Kidney (tissue), 13 donors: ENCODE measurements at regions not wholly inside any gene's neighbourhood (a gene's known extent, or its start where the extent isn't known, plus 50 kb on each side); places are given as distances from the start of the nearest gene placed in this dataset.

Experiments used
- DNase-seq, 5 donors: peaks; one replicate each; pipeline ENCODE4 v3.0.0-alpha.2; 2013 to 2020
- FAIRE-seq: peaks from 2 replicates; lab custom pipeline; 2012; peaks lifted over from hg19 to GRCh38; lab: Jason Lieb, UNC
- H3K27ac ChIP-seq, 2 donors: one replicate each; pipeline ENCODE4 v1.7.0; 2013; ENCODE audit warnings: low read depth in 2 of 2, low read length in 2 of 2, inconsistent platforms in 1 of 2
- H3K27me3 ChIP-seq: one replicate; pipeline ENCODE4 v1.7.1; 2013; ENCODE audit warnings: low read length, inconsistent platforms; ENCODE audit not compliant: control insufficient read depth, insufficient read depth
- H3K36me3 ChIP-seq, 3 donors: one replicate each; pipeline versions ENCODE4 v1.7.0 to v1.7.1; 2013; ENCODE audit warnings: low read length in 3 of 3, control low read depth in 1 of 3, inconsistent platforms in 1 of 3; ENCODE audit not compliant: insufficient read depth in 3 of 3, control insufficient read depth in 2 of 3
- H3K4me1 ChIP-seq, 3 donors: one replicate each; pipeline versions ENCODE4 v1.7.0 to v1.7.1; 2013; ENCODE audit warnings: low read length in 3 of 3, inconsistent platforms in 1 of 3, low read depth in 1 of 3; ENCODE audit not compliant: control insufficient read depth in 2 of 3, insufficient read depth in 2 of 3
- H3K4me3 ChIP-seq, 3 donors: one replicate each; pipeline versions ENCODE4 v1.7.0 to v1.8.1; 2013; ENCODE audit warnings: low read length in 3 of 3, control low read depth in 1 of 3, inconsistent platforms in 1 of 3
- H3K9ac ChIP-seq, 3 donors: one replicate each; pipeline versions ENCODE4 v1.7.0 to v1.7.1; 2013; ENCODE audit warnings: low read length in 3 of 3, control low read depth in 1 of 3, inconsistent platforms in 1 of 3
- H3K9me3 ChIP-seq, 3 donors: one replicate each; pipeline versions ENCODE4 v1.7.0 to v1.7.1; 2013; ENCODE audit warnings: low read length in 3 of 3, control low read depth in 1 of 3, inconsistent platforms in 1 of 3; ENCODE audit not compliant: control insufficient read depth in 2 of 3, insufficient read depth in 1 of 3
- intact Hi-C: fragments of 100-400 bp; cut with DNase I; formaldehyde crosslinking; loops from one replicate; pipeline ENCODE4 v1.11.1; 2022
- TF ChIP-seq, protein P1 (sequence below): IDR thresholded peaks from 3 replicates; pipeline ENCODE4 v1.5.1; 2012; ENCODE audit warnings: mild to moderate bottlenecking, moderate library complexity, borderline replicate concordance; ENCODE audit not compliant: insufficient read depth; ENCODE audit errors: extremely low read depth
- donor health status: control.
- donor health status: control.
- donor health status: control.
- donor health status: control.
- donor health status: control.
- donor health status: DM: yes; HTN: yes; CAD: no.
- donor health status: Normal renal cell carcinoma (clear cell type).

- no peaks in the 10 kb centered on the region for H3K36me3 ChIP-seq
- H3K9me3 ChIP-seq = no peaks in the 10 kb centered on the region
- intact Hi-C loops = no loop called here
- H3K27me3 ChIP-seq = no peaks in the 10 kb centered on the region
- TF ChIP-seq, protein P1, sequence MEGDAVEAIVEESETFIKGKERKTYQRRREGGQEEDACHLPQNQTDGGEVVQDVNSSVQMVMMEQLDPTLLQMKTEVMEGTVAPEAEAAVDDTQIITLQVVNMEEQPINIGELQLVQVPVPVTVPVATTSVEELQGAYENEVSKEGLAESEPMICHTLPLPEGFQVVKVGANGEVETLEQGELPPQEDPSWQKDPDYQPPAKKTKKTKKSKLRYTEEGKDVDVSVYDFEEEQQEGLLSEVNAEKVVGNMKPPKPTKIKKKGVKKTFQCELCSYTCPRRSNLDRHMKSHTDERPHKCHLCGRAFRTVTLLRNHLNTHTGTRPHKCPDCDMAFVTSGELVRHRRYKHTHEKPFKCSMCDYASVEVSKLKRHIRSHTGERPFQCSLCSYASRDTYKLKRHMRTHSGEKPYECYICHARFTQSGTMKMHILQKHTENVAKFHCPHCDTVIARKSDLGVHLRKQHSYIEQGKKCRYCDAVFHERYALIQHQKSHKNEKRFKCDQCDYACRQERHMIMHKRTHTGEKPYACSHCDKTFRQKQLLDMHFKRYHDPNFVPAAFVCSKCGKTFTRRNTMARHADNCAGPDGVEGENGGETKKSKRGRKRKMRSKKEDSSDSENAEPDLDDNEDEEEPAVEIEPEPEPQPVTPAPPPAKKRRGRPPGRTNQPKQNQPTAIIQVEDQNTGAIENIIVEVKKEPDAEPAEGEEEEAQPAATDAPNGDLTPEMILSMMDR = no peak
- H3K27ac ChIP-seq = no peak overlapping the region
- DNase-seq (no peak), FAIRE-seq (no peak)
- H3K4me1 ChIP-seq = no peaks in the 10 kb centered on the region
- H3K9ac ChIP-seq = no peak overlapping the region
- H3K4me3 ChIP-seq = no peak overlapping the region
Observed at GRCh38 chr4:132707955-132708354, 441.1 kb upstream of the PCDH10 start.

GRCh38 chr4:132709056-132709455, 440.0 kb upstream of the PCDH10 start:
- Histone ChIP-seq H3K4me1 (no peaks in the 10 kb centered on the region), H3K9me3 (no peaks in the 10 kb centered on the region), H3K27ac (no peak overlapping the region), H3K4me3 (no peak overlapping the region), H3K36me3 (no peaks in the 10 kb centered on the region), H3K9ac (no peak overlapping the region), H3K27me3 (no peaks in the 10 kb centered on the region)
- no peak for DNase-seq
- TF ChIP-seq, protein P1 = no peak
- FAIRE-seq = no peak
- intact Hi-C loops = no loop called here

- H3K9me3 ChIP-seq = no peaks in the 10 kb centered on the region
- H3K9ac ChIP-seq = no peak overlapping the region
- intact Hi-C loops = no loop called here
- no peak for FAIRE-seq
- no peaks in the 10 kb centered on the region for H3K36me3 ChIP-seq
- no peaks in the 10 kb centered on the region for H3K4me1 ChIP-seq
- H3K27ac ChIP-seq = no peak overlapping the region
- H3K4me3 ChIP-seq = no peak overlapping the region
- H3K27me3 ChIP-seq = no peaks in the 10 kb centered on the region
- no peak for DNase-seq
- TF ChIP-seq, protein P1 = no peak
Observed at GRCh38 chr4:132710971-132711370, 438.1 kb upstream of the PCDH10 start.

GRCh38 chr4:132737344-132737743, 411.8 kb upstream of the PCDH10 start:
- no peak overlapping the region for H3K9ac ChIP-seq
- TF ChIP-seq, protein P1 = no peak
- FAIRE-seq = no peak
- H3K9me3 ChIP-seq = no peaks in the 10 kb centered on the region
- no peak overlapping the region for H3K4me3 ChIP-seq
- intact Hi-C loops = no loop called here
- DNase-seq = no peak
- H3K27ac ChIP-seq = no peak overlapping the region
- no peaks in the 10 kb centered on the region for H3K4me1 ChIP-seq
- H3K36me3 ChIP-seq = no peaks in the 10 kb centered on the region
- no peaks in the 10 kb centered on the region for H3K27me3 ChIP-seq
